Panc1 (cell line): ENCODE measurements at regions not wholly inside any gene's neighbourhood (a gene's known extent, or its start where the extent isn't known, plus 50 kb on each side); places are given as distances from the start of the nearest gene placed in this dataset.

Experiments
- ATAC-seq: fragments of 200-7000 bp; cut with Tn5 transposase; 2 replicates; pipeline ENCODE4 v1.9.1; 2020; ENCODE audit warnings: mild to moderate bottlenecking, moderate library complexity
- BruUV-seq: library from RNA; stranded (reverse); fragments of 400-500 nt; replicated peaks from 2 replicates; lab custom pipeline; 2021; lab: Mats Ljungman, UMichigan
- CTCF ChIA-PET: fragments of 300-600 bp; sonication (Branson Sonifier 250); formaldehyde crosslinking; loops from one replicate; lab custom pipeline; 2022; ENCODE audit warnings: antibody characterized with exemption; lab: Charles Lee
- POLR2A ChIA-PET: fragments of 300-600 bp; sonication (Branson Sonifier 250); formaldehyde crosslinking; loops from one replicate; lab custom pipeline; 2022; ENCODE audit warnings: antibody characterized with exemption; lab: Charles Lee
- DNase-seq: peaks from one replicate; pipeline ENCODE4 v3.0.0-alpha.2; 2010; ENCODE audit warnings: low read depth, low spot score
- H3K27ac ChIP-seq: 2 replicates; pipeline ENCODE4 v1.5.1; 2011; ENCODE audit warnings: mild to moderate bottlenecking, low read length, inconsistent platforms
- H3K27me3 ChIP-seq: fragments of 200-500 bp; sonication (Bioruptor generic); 2 replicates; pipeline ENCODE4 v1.6.0; 2014; ENCODE audit warnings: low read length, inconsistent platforms; ENCODE audit not compliant: control insufficient read depth, insufficient read depth
- H3K36me3 ChIP-seq: fragments of 200-500 bp; sonication (Bioruptor generic); 2 replicates; pipeline ENCODE4 v1.5.1; 2014; ENCODE audit warnings: inconsistent platforms, mild to moderate bottlenecking, low read length, moderate library complexity; ENCODE audit not compliant: control insufficient read depth, insufficient read depth
- H3K4me1 ChIP-seq: 2 replicates; pipeline ENCODE4 v1.5.1; 2011; ENCODE audit warnings: inconsistent platforms, mild to moderate bottlenecking, low read length, moderate library complexity; ENCODE audit not compliant: control insufficient read depth, insufficient read depth
- H3K4me3 ChIP-seq, 2 experiments: 2 replicates each; pipeline ENCODE4 v1.5.1; 2011 to 2012; ENCODE audit warnings: low read depth in 2 of 2, low read length in 2 of 2, mild to moderate bottlenecking in 2 of 2, inconsistent platforms in 1 of 2, moderate library complexity in 1 of 2
- H3K9me3 ChIP-seq: fragments of 200-500 bp; sonication (Bioruptor generic); 2 replicates; pipeline ENCODE4 v1.5.1; 2014; ENCODE audit warnings: low read depth, mild to moderate bottlenecking, inconsistent platforms, low read length, moderate library complexity; ENCODE audit not compliant: control insufficient read depth, insufficient read depth
- POLR2AphosphoS5 ChIP-seq: IDR thresholded peaks from 2 replicates; pipeline ENCODE4 v1.6.1; 2012; ENCODE audit warnings: mild to moderate bottlenecking, low read depth, low read length, moderate library complexity
- SIN3A ChIP-seq: IDR thresholded peaks from 2 replicates; pipeline ENCODE4 v1.6.1; 2012; ENCODE audit warnings: low read depth, mild to moderate bottlenecking, low read length, moderate library complexity, borderline replicate concordance; ENCODE audit not compliant: insufficient read depth
- TCF7L2 ChIP-seq: IDR thresholded peaks from 2 replicates; pipeline ENCODE4 v1.6.1; 2011; ENCODE audit warnings: mild to moderate bottlenecking, low read depth, low read length, inconsistent platforms
- in situ Hi-C: cut with HindIII; loops from 2 replicates; pipeline ENCODE4 v1.10.0; 2016; ENCODE audit warnings: low sequenced_read_pairs, low pct_unique_long_range_greater_than_20kb
- intact Hi-C: fragments of 100-400 bp; cut with micrococcal nuclease; formaldehyde crosslinking; loops from one replicate; pipeline ENCODE4 v1.10.0; 2022; ENCODE audit not compliant: unreplicated experiment
- TF ChIP-seq, protein P1 (sequence below): fragments of 450-650 bp; IDR thresholded peaks from 2 replicates; pipeline ENCODE4 v1.5.1; 2017; ENCODE audit warnings: mild to moderate bottlenecking
- TF ChIP-seq, protein P2 (sequence below), 2 experiments: IDR thresholded peaks; 2 replicates each; pipeline ENCODE4 v1.6.1; 2011 to 2012; ENCODE audit warnings: low read depth in 2 of 2, control low read depth in 1 of 2, low read length in 1 of 2, mild to moderate bottlenecking in 1 of 2, moderate library complexity in 1 of 2; ENCODE audit not compliant: insufficient read depth in 1 of 2

DNA sequence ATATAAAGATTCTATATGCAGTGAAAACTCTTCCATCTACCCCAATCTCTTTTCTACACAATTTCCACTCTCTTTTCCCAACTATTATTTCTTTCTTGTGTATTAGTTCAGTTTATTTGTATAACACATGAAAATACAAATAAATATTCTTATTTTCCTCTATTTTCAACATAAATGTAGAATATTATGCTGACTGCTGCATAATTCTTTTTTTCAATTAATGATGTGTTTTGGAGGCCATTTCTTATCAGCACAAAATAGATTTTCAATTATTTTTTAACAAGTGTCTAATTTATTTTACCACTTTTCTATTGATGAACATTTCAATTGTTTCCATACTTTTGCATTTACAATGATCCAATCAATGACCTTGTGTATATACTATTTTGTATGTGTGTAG, 557.7 kb upstream of the NR3C2 start:
- Histone ChIP-seq H3K27me3 (no peaks in the 10 kb centered on the region), H3K9me3 (no peaks in the 10 kb centered on the region), H3K4me1 (no peaks in the 10 kb centered on the region), H3K27ac (no peak overlapping the region), H3K36me3 (no peaks in the 10 kb centered on the region), H3K4me3 (no peak overlapping the region)
- DNase-seq (no peak), ATAC-seq (no peak)
- ChIA-PET POLR2A (no interaction called here), CTCF (no interaction called here)
- intact Hi-C loops (no loop called here), in situ Hi-C loops (no loop called here)
- no TSS peak for BruUV-seq
- TF ChIP-seq, protein P1, sequence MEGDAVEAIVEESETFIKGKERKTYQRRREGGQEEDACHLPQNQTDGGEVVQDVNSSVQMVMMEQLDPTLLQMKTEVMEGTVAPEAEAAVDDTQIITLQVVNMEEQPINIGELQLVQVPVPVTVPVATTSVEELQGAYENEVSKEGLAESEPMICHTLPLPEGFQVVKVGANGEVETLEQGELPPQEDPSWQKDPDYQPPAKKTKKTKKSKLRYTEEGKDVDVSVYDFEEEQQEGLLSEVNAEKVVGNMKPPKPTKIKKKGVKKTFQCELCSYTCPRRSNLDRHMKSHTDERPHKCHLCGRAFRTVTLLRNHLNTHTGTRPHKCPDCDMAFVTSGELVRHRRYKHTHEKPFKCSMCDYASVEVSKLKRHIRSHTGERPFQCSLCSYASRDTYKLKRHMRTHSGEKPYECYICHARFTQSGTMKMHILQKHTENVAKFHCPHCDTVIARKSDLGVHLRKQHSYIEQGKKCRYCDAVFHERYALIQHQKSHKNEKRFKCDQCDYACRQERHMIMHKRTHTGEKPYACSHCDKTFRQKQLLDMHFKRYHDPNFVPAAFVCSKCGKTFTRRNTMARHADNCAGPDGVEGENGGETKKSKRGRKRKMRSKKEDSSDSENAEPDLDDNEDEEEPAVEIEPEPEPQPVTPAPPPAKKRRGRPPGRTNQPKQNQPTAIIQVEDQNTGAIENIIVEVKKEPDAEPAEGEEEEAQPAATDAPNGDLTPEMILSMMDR: no peak
- TF ChIP-seq TCF7L2: no peak
- no peak for TF ChIP-seq POLR2AphosphoS5
- no peak for TF ChIP-seq SIN3A
- TF ChIP-seq, protein P2, sequence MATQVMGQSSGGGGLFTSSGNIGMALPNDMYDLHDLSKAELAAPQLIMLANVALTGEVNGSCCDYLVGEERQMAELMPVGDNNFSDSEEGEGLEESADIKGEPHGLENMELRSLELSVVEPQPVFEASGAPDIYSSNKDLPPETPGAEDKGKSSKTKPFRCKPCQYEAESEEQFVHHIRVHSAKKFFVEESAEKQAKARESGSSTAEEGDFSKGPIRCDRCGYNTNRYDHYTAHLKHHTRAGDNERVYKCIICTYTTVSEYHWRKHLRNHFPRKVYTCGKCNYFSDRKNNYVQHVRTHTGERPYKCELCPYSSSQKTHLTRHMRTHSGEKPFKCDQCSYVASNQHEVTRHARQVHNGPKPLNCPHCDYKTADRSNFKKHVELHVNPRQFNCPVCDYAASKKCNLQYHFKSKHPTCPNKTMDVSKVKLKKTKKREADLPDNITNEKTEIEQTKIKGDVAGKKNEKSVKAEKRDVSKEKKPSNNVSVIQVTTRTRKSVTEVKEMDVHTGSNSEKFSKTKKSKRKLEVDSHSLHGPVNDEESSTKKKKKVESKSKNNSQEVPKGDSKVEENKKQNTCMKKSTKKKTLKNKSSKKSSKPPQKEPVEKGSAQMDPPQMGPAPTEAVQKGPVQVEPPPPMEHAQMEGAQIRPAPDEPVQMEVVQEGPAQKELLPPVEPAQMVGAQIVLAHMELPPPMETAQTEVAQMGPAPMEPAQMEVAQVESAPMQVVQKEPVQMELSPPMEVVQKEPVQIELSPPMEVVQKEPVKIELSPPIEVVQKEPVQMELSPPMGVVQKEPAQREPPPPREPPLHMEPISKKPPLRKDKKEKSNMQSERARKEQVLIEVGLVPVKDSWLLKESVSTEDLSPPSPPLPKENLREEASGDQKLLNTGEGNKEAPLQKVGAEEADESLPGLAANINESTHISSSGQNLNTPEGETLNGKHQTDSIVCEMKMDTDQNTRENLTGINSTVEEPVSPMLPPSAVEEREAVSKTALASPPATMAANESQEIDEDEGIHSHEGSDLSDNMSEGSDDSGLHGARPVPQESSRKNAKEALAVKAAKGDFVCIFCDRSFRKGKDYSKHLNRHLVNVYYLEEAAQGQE (IDR thresholded peaks at IDR 0.05; ENCODE audit: insufficient read depth in 1 of 2, low read depth in 2 of 2, low read length in 1 of 2): no peak

DNA sequence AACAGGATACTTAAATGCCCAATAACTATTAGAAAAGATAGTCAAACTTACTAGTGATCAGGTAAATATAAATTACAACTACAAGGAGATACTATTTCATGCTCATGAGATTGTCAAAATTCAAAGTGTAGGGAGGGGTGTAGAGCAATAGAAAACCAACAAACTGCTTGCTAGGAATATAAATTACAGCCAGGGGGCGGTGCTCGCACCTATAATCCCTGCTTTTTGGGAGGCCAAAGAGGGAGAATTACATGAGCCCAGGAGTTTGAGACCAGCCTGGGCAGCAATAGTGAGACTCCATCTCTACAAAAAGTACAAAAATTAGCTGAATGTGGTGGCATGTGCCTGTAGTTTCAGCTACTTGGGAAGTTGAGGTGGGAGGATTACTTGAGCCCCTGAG, 556.5 kb upstream of the NR3C2 start:
- no peak overlapping the region for H3K4me3 ChIP-seq
- H3K36me3 ChIP-seq: no peaks in the 10 kb centered on the region
- intact Hi-C loops: no loop called here
- POLR2A ChIA-PET: no interaction called here
- in situ Hi-C loops: no loop called here
- H3K27ac ChIP-seq: no peak overlapping the region
- CTCF ChIA-PET: interaction anchor here (0.6 kb wide), 1 partner anchor 1079 kb away, joined by 3 read pairs; the partner anchor contains the start of gene DCLK2
- no peak for TF ChIP-seq POLR2AphosphoS5
- TF ChIP-seq, protein P1: 0 out of 2 replicates have a peak, but pooled peaks have one; percentile 7
- no peaks in the 10 kb centered on the region for H3K9me3 ChIP-seq
- H3K4me1 ChIP-seq: no peaks in the 10 kb centered on the region
- H3K27me3 ChIP-seq: no peaks in the 10 kb centered on the region
- no TSS peak for BruUV-seq
- no peak for ATAC-seq
- DNase-seq: no peak
